HG03095 (cell line): ENCODE measurements at regions not wholly inside any gene's neighbourhood (a gene's known extent, or its start where the extent isn't known, plus 50 kb on each side); places are given as distances from the start of the nearest gene placed in this dataset.
"Not testable (repeated sequence)": the region's sequence is repeated elsewhere in the genome, so short reads cannot be mapped to it uniquely, and the experiment has no call there.

Source experiments
- ATAC-seq: cut with Tn5 transposase; IDR thresholded peaks from one replicate; pipeline ENCODE4 v1.9.1; 2021; ENCODE audit warnings: moderate library complexity; ENCODE audit not compliant: unreplicated experiment

DNA sequence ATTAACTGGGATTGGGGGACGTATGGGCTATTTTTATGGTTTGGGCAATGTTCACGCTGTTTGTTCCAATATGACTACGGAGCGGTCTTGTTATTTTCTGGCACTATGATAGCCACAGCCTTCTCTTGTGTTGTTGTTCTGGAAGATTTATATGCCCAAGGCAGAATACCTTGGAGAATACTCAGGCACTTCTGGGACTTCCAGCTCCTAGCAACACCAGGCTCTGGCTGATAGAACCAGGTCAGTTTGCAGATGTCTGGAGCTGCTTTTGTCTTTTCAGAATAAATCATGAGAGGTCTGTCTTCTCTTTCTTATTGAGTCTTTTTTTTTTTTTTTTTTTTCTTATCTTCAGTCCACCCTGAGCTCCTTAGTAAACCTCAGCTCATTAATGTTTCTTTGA lies 262.5 kb downstream of the MED10 start:
- ATAC-seq, result no peak

DNA sequence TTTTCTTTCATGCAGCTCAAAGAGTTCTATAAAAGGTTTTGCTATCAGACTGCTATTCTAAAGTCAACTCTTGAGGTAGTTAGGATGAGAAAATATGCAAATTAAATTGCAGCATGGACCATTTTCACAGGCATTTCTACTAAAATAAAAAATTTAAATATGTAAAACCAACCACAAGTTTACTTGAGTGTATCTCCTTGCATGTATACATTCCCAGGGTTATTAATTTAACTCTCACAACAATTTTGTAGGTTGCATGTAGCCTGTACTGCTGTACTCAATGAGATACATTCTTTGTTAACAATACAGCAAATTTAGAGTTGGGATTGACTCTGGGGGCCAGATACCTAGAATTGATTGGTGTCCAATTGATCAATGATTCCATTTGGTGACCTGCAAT lies 265.8 kb downstream of the MED10 start:
- ATAC-seq, result no peak

GRCh38 chr5:6112125-6112524 lies 266.2 kb downstream of the MED10 start:
- ATAC-seq, result no peak

- ATAC-seq, result no peak
Observed at GRCh38 chr5:6111131-6111530, 267.2 kb downstream of the MED10 start.

DNA sequence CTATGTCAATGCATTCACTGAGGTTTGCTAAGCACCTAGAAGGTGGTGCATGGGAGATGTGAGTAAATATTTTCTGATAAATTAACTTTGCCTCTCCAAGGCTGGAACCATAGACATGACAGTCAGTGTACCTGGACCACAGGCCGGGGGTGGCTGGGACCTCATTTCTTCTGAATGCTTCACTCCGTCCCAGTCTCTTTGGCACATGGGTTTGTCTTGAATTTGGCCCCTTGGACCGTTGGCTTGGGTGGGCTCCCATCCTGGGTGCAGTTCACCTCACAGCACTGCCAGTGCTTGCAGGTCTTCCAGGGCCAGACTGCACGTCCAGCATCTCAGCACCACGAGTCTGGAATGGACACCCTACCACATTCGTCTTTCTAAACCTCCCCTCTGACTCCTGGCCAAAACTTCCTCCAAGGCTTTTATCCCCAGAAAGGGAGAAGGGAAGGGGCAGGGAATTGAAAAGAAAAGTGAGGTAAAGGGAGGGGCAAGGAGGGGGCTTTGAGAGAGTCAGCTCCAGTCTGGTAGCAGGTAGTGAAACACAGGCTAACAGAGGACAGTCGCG lies 267.8 kb downstream of the MED10 start:
- no peak for ATAC-seq

- no peak for ATAC-seq
Observed at GRCh38 chr5:6108981-6109825, 269.1 kb downstream of the MED10 start.

- no peak for ATAC-seq
Observed at GRCh38 chr5:6108540-6108848, 269.9 kb downstream of the MED10 start.

- no peak for ATAC-seq
Observed at GRCh38 chr5:6107675-6108539, 270.4 kb downstream of the MED10 start.

DNA sequence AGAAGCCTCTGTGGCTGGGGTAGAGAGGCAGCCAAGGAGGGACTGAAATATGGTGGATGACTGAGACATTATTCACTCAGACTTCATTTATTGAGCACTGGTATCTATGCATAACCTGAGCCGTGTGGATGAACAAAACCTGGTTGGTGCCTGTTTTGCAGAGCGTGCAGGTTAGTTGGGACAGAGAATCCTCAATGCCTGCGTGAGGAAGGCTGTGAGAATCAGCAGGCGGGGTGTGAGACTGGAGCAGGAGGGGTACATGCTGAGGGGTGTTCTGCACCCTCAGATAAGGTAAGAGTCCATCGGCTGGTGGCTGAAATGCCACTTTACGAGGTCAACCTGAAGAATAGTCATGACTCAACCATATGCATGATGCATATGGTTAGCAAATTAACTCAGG lies 271.6 kb downstream of the MED10 start:
- ATAC-seq, result no peak

DNA sequence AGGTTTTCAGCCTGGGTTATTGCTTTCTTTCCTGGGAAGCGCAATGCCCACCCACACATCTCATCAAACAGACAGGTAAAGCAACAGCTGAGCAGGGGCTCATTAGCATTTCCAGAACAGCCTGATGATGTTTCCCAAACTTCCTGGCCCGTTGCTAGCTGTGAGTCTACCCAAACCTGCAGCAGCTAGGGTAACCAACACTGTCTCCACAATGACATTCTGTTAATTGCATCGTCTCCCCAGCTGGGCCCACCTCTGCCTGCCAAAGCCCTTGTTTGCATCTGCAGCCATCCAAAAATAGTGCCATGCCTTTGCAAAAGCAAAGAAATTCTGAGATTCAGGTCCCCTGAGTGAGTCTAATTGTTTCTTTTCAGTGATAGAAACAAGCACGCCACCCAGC lies 273.0 kb downstream of the MED10 start:
- ATAC-seq, result no peak

GRCh38 chr5:6096101-6096500 lies 282.2 kb downstream of the MED10 start:
- ATAC-seq, result no peak

- not testable (repeated sequence) for ATAC-seq
Observed at GRCh38 chr5:6094180-6094579, 284.2 kb downstream of the MED10 start.

- ATAC-seq, result no peak
Observed at GRCh38 chr5:6090838-6091237, 287.5 kb downstream of the MED10 start.

DNA sequence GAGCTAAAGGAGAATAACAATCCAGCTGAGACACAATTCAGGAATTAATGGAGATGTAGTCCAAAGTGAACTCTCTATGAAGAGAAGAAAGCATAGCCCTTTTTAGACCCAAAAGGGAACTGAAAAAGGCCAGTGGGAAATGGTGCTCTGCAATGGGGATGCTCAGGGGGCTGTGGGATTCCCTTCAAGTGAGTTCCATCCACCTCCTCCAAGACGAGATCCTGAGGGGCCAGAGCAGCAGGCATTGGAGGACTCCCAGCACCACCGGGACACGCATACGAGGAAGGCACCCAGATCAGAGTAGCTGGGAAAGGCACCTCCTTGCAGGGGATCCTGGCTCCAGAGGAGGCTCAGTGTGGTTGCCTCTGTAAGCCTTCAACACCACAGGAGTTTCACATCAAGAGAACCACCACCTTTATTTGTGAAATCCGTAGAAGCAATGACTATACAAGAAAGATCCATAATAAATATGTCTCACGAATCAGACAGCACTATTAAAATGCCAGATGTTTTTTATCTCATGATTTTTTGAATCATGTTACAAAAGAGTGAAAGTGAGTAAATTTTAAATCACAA lies 288.2 kb downstream of the MED10 start:
- no peak for ATAC-seq

- no peak for ATAC-seq
Observed at GRCh38 chr5:6088706-6089105, 289.6 kb downstream of the MED10 start.

DNA sequence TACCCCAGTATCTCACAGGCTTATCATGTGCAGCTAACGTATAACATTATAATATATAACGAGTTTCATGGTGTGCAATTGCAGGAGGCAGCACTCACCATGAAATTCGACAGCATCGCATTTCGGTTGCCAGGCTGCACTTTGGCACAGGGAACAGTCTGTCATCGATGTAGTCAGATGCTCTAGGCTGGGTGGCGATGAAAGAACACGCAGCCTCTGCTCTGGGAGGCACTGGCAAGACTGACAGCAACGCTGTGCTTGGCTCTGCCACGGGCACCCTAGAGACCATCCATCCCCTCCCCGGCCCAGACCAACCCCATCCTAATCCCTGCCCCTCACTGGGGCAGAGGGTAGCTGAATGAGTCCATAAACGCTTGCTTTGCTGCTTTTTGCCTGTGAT lies 290.8 kb downstream of the MED10 start:
- no peak for ATAC-seq

GRCh38 chr5:6086871-6087270 lies 291.5 kb downstream of the MED10 start:
- ATAC-seq, result no peak

GRCh38 chr5:6085341-6085860 lies 292.9 kb downstream of the MED10 start:
- ATAC-seq, result no peak

DNA sequence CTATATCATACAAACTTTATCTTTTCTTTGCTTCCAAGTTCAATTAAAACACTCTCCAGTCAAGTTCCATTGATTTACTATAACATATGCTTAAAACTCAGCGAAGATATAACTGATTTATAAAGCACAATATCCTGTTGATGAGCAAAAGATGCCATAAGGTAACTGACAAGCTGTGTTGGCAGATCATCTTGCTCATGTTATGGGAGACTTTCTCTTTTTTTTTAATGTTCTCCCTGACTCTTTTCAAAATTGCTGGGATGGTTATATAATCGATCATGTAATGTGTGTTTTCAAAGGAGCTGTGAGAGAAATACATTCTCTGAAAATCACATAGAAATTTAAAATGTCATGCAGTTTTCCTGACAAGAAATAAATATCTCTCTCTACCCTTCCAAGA lies 293.5 kb downstream of the MED10 start:
- no peak for ATAC-seq

DNA sequence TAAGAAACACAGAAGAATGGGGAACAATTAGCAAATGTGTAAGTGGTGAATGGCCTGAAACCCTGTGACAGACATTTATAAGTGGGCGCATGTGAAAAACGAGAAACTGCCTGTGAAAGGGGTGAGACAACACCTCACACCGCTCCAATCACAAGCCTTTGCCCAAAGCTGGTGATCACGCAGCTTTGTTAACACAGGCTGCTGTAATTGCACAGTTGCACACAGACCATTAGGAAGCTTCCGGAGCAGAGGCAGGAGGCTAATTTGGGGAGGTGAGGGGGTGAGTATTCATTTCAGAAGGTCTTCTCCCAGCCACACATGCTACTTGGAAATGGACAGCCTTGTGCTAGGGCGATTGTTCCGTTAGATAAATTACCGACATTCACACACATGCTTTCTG lies 294.0 kb downstream of the MED10 start:
- ATAC-seq, result no peak

DNA sequence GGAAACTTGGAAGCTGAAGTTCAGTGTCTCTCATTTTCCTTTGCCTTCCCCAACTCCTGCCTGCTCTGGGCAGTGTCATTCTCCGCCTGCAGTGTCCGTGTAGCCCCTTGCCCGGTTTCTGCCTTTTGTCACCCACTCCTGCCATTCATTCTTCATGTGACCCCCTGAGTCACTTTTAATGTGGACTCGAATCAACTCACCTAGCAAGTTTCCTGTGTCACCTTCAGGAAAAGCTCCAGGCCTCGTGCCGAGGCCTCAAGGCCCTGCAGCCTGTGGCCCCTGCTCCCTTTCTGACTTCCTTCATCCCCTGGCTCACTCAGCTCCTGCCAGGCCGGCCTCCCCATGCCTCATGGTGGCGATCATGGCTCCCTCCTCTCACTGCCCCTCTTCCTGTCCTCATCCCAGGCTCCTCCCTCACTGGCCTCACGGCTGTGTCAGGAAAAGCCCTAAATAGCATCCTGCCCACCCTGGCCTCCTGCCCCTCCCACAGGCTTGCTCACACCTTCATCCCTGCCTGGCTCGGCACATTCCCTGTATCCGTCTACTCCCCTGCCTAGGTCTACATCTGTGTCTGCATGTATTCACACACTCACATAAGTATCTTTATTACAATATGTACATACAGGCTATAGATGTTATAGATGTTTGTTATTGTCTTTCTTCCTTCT lies 294.9 kb downstream of the MED10 start:
- ATAC-seq, result no peak
